ENCODE measurements at regions not wholly inside any gene's neighbourhood (a gene's known extent, or its start where the extent isn't known, plus 50 kb on each side); places are given as distances from the start of the nearest gene placed in this dataset.

GRCh38 chr10:55283031-55283430 is 482.0 kb upstream of the PCDH15 start:
- no peak for TF ChIP-seq ARNTL (CRISPR knock-in tag; IDR thresholded peaks at IDR 0.05; ENCODE audit: borderline replicate concordance, low read depth)
- TF ChIP-seq ZNF8 (CRISPR knock-in tag; IDR thresholded peaks at IDR 0.05): no peak
- TF ChIP-seq TCF4 (CRISPR knock-in tag; IDR thresholded peaks at IDR 0.05; ENCODE audit: borderline replicate concordance): no peak
- no peak for TF ChIP-seq PPARA (CRISPR knock-in tag; IDR thresholded peaks at IDR 0.05; ENCODE audit: borderline replicate concordance)
- no peak for TF ChIP-seq ZNF565 (CRISPR knock-in tag; conservative IDR thresholded peaks at IDR 0.05; ENCODE audit: low read depth)
- no peak for ATAC-seq

GRCh38 chr10:55280696-55281095 is 479.7 kb upstream of the PCDH15 start:
- peak; percentile 44; the same call in 2 of the 3 replicates for ATAC-seq
- TF ChIP-seq ARNTL (CRISPR knock-in tag; IDR thresholded peaks at IDR 0.05; ENCODE audit: borderline replicate concordance, low read depth): no peak
- no peak for TF ChIP-seq CSRNP3 (CRISPR knock-in tag; IDR thresholded peaks at IDR 0.05)
- TF ChIP-seq CREB5 (CRISPR knock-in tag; IDR thresholded peaks at IDR 0.05; ENCODE audit: low read depth): no peak
- TF ChIP-seq ISL1 (CRISPR knock-in tag; IDR thresholded peaks at IDR 0.05): peak; percentile 96
- TF ChIP-seq TCF4 (CRISPR knock-in tag; IDR thresholded peaks at IDR 0.05; ENCODE audit: borderline replicate concordance): peak; percentile 57; the same call in 1 of the 2 replicates

GRCh38 chr10:55277549-55277948 is 476.5 kb upstream of the PCDH15 start:
- ATAC-seq: no peak
- TF ChIP-seq PPARA (CRISPR knock-in tag; IDR thresholded peaks at IDR 0.05; ENCODE audit: borderline replicate concordance) (no peak), ZNF565 (CRISPR knock-in tag; conservative IDR thresholded peaks at IDR 0.05; ENCODE audit: low read depth) (no peak), GLIS3 (CRISPR knock-in tag; IDR thresholded peaks at IDR 0.05) (no peak), ZNF8 (CRISPR knock-in tag; IDR thresholded peaks at IDR 0.05) (no peak), SNAI2 (CRISPR knock-in tag; IDR thresholded peaks at IDR 0.05) (no peak), BACH2 (CRISPR knock-in tag; IDR thresholded peaks at IDR 0.05; ENCODE audit: borderline replicate concordance) (no peak), CREB5 (CRISPR knock-in tag; IDR thresholded peaks at IDR 0.05; ENCODE audit: low read depth) (no peak), ZFP30 (CRISPR knock-in tag; IDR thresholded peaks at IDR 0.05) (no peak), OSR1 (CRISPR knock-in tag; IDR thresholded peaks at IDR 0.05) (no peak), TOX (CRISPR knock-in tag; IDR thresholded peaks at IDR 0.05; ENCODE audit: borderline replicate concordance) (no peak), CSRNP3 (CRISPR knock-in tag; IDR thresholded peaks at IDR 0.05) (no peak), PATZ1 (CRISPR knock-in tag; IDR thresholded peaks at IDR 0.05; ENCODE audit: borderline replicate concordance) (no peak), TSHZ2 (CRISPR knock-in tag; IDR thresholded peaks at IDR 0.05) (no peak), ZNF70 (CRISPR knock-in tag; IDR thresholded peaks at IDR 0.05) (no peak), ARNTL (CRISPR knock-in tag; IDR thresholded peaks at IDR 0.05; ENCODE audit: borderline replicate concordance, low read depth) (no peak), CSDC2 (CRISPR knock-in tag; IDR thresholded peaks at IDR 0.05) (no peak)
